ENCODE measurements at regions not wholly inside any gene's neighbourhood (a gene's known extent, or its start where the extent isn't known, plus 50 kb on each side); places are given as distances from the start of the nearest gene placed in this dataset.

DNA sequence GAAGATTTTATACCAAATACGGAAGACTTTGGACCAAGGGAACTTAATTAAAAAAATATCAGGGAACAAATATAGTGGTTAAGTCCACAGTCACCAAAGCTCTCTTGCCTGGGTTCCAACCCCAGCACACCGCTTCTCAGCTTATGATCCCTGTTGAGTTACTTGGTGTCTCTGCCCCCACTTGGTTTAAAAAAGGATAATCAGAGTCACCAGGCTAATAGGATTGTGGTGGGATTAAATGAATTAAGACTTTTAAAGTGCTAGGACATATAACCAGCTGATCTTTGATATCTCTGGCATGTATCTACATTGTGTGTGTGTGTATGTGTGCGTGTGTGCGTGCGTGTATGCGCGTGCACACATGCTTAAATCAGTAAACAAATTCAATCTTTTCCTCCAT is 474.7 kb upstream of the DAB1 start:
- no peaks in the 10 kb centered on the region for H3K36me3 ChIP-seq (ENCODE audit: insufficient read depth, low read length, poor library complexity, severe bottlenecking)
- H3K27me3 ChIP-seq (replicated peaks; ENCODE audit: insufficient read depth, low read depth, low read length, poor library complexity), result no peaks in the 10 kb centered on the region
- intact Hi-C loops (cut with micrococcal nuclease; ENCODE audit: unreplicated experiment), result no loop called here
- H3K27ac ChIP-seq (ENCODE audit: low read depth, low read length, poor library complexity, severe bottlenecking), result no peak overlapping the region
- no TSS peak for BruUV-seq (replicated peaks)
- ChIA-PET CTCF (no interaction called here), POLR2A (ENCODE audit: low non-redundant PET) (no interaction called here)
- peaks cover 21% of the 10 kb centered on the region for H3K4me1 ChIP-seq (ENCODE audit: insufficient read depth, low read length, poor library complexity, severe bottlenecking)
- H3K4me3 ChIP-seq (ENCODE audit: low read depth, low read length, poor library complexity, severe bottlenecking), result no peak overlapping the region
- DNase-seq (ENCODE audit: low spot score), result peak; percentile 47
- no peak for TF ChIP-seq EZH2 (IDR thresholded peaks at IDR 0.05; ENCODE audit: borderline replicate concordance, low read depth, low read length, poor library complexity, severe bottlenecking)
- no peaks in the 10 kb centered on the region for H3K9me3 ChIP-seq (ENCODE audit: low read depth, low read length, poor library complexity, severe bottlenecking)

DNA sequence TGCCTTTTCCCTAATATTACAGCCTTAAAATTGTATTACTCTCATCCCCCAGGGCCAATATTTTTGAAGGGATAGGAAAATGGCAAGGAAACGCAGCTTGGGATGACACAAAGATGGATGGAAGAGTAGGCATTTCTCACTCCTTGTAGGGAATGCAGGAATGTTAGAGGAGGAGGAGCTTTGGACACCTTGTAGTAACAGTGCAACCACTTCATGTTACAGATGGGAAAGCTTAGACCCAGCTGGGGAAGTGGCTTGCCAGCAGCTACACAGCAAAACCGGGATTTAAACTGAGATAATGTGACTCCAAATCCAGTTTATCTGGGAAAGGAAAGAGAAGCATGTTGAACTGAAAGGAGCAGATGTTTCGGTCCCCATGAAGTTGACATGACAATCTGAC is 473.7 kb upstream of the DAB1 start:
- H3K4me1 ChIP-seq (ENCODE audit: insufficient read depth, low read length, poor library complexity, severe bottlenecking), result peaks cover 21% of the 10 kb centered on the region
- no peak overlapping the region for H3K27ac ChIP-seq (ENCODE audit: low read depth, low read length, poor library complexity, severe bottlenecking)
- BruUV-seq (replicated peaks), result no TSS peak
- DNase-seq (ENCODE audit: low spot score), result no peak
- no peaks in the 10 kb centered on the region for H3K36me3 ChIP-seq (ENCODE audit: insufficient read depth, low read length, poor library complexity, severe bottlenecking)
- no peaks in the 10 kb centered on the region for H3K27me3 ChIP-seq (replicated peaks; ENCODE audit: insufficient read depth, low read depth, low read length, poor library complexity)
- no peaks in the 10 kb centered on the region for H3K9me3 ChIP-seq (ENCODE audit: low read depth, low read length, poor library complexity, severe bottlenecking)
- intact Hi-C loops (cut with micrococcal nuclease; ENCODE audit: unreplicated experiment), result no loop called here
- TF ChIP-seq, protein P1, sequence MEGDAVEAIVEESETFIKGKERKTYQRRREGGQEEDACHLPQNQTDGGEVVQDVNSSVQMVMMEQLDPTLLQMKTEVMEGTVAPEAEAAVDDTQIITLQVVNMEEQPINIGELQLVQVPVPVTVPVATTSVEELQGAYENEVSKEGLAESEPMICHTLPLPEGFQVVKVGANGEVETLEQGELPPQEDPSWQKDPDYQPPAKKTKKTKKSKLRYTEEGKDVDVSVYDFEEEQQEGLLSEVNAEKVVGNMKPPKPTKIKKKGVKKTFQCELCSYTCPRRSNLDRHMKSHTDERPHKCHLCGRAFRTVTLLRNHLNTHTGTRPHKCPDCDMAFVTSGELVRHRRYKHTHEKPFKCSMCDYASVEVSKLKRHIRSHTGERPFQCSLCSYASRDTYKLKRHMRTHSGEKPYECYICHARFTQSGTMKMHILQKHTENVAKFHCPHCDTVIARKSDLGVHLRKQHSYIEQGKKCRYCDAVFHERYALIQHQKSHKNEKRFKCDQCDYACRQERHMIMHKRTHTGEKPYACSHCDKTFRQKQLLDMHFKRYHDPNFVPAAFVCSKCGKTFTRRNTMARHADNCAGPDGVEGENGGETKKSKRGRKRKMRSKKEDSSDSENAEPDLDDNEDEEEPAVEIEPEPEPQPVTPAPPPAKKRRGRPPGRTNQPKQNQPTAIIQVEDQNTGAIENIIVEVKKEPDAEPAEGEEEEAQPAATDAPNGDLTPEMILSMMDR (conservative IDR thresholded peaks at IDR 0.05; ENCODE audit: low read depth, low read length), result no peak
- TF ChIP-seq EZH2 (IDR thresholded peaks at IDR 0.05; ENCODE audit: borderline replicate concordance, low read depth, low read length, poor library complexity, severe bottlenecking), result no peak
- H3K4me3 ChIP-seq (ENCODE audit: low read depth, low read length, poor library complexity, severe bottlenecking), result no peak overlapping the region
- ChIA-PET CTCF (no interaction called here), POLR2A (ENCODE audit: low non-redundant PET) (no interaction called here)

DNA sequence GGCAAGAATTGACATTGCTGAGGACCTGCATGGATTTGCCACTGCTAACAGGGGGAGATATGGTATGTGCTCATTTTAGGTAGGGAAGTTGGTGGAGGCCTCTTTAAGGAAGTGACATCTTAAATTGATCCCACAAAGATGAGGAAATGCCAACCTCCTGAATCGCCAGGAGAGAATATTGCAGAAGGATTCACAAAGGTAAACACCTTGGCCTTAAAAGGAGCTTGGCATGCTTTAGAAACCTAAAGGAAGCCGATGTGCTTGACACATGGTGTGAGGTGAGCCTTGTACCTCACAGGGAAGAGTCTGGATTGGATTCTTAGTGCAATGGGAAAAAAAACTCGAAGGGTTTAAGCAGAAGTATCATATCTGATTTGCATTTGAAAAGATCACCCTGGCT is 470.5 kb upstream of the DAB1 start:
- intact Hi-C loops (cut with micrococcal nuclease; ENCODE audit: unreplicated experiment), result no loop called here
- Histone ChIP-seq H3K9me3 (ENCODE audit: low read depth, low read length, poor library complexity, severe bottlenecking) (no peaks in the 10 kb centered on the region), H3K36me3 (ENCODE audit: insufficient read depth, low read length, poor library complexity, severe bottlenecking) (no peaks in the 10 kb centered on the region), H3K27me3 (replicated peaks; ENCODE audit: insufficient read depth, low read depth, low read length, poor library complexity) (no peaks in the 10 kb centered on the region), H3K4me3 (ENCODE audit: low read depth, low read length, poor library complexity, severe bottlenecking) (no peak overlapping the region), H3K27ac (ENCODE audit: low read depth, low read length, poor library complexity, severe bottlenecking) (no peak overlapping the region), H3K4me1 (ENCODE audit: insufficient read depth, low read length, poor library complexity, severe bottlenecking) (peaks cover 33% of the 10 kb centered on the region)
- POLR2A ChIA-PET (ENCODE audit: low non-redundant PET), result no interaction called here
- TF ChIP-seq EZH2 (IDR thresholded peaks at IDR 0.05; ENCODE audit: borderline replicate concordance, low read depth, low read length, poor library complexity, severe bottlenecking), result no peak
- TF ChIP-seq, protein P1 (conservative IDR thresholded peaks at IDR 0.05; ENCODE audit: low read depth, low read length), result no peak
- CTCF ChIA-PET, result interaction anchor here (0.6 kb wide), 1 partner anchor 13 kb away, joined by 4 read pairs; no protein-coding TSS in a partner anchor
- no TSS peak for BruUV-seq (replicated peaks)
- DNase-seq (ENCODE audit: low spot score), result no peak

DNA sequence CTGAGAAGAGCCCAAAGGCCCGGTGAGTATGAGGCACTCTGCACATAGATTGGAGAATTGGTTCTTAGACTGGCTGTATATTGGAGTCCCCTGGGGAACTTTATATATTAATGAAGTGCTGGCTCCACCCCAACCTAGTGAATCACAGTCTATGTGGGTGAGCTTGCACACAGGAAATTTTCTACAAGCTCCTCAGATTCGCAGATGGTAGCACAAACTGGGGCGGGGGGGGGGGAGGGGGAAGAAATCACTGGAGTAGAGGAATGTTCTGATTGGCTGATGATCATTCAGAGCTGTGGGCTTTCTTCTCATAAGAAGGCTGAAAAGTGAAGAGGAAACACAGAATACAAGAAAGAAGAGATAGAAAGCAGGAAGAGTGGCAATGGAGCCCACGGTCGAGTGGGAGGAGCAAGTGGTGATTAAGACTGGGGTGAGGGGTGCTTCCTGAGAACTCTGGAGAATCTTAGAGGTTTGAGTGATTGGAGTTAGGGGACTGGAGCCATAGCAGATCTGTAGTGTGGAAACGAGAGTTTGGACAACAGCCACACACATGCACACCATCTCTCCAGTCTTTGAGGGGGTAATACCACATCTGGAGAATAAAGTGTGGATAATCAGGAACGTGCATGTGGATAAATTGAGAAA is 465.9 kb upstream of the DAB1 start:
- Histone ChIP-seq H3K9me3 (ENCODE audit: low read depth, low read length, poor library complexity, severe bottlenecking) (no peaks in the 10 kb centered on the region), H3K4me3 (ENCODE audit: low read depth, low read length, poor library complexity, severe bottlenecking) (no peak overlapping the region), H3K36me3 (ENCODE audit: insufficient read depth, low read length, poor library complexity, severe bottlenecking) (no peaks in the 10 kb centered on the region), H3K27ac (ENCODE audit: low read depth, low read length, poor library complexity, severe bottlenecking) (peak overlapping the region; percentile 73), H3K4me1 (ENCODE audit: insufficient read depth, low read length, poor library complexity, severe bottlenecking) (peaks cover 39% of the 10 kb centered on the region), H3K27me3 (replicated peaks; ENCODE audit: insufficient read depth, low read depth, low read length, poor library complexity) (no peaks in the 10 kb centered on the region)
- intact Hi-C loops (cut with micrococcal nuclease; ENCODE audit: unreplicated experiment), result loop anchor here (5.0 kb wide), 1 partner anchor 182 kb away; no protein-coding TSS in a partner anchor
- peak; percentile 92 for DNase-seq (ENCODE audit: low spot score)
- BruUV-seq (replicated peaks), result no TSS peak
- no peak for TF ChIP-seq EZH2 (IDR thresholded peaks at IDR 0.05; ENCODE audit: borderline replicate concordance, low read depth, low read length, poor library complexity, severe bottlenecking)
- TF ChIP-seq, protein P1 (conservative IDR thresholded peaks at IDR 0.05; ENCODE audit: low read depth, low read length), result no peak
- ChIA-PET CTCF (no interaction called here), POLR2A (ENCODE audit: low non-redundant PET) (interaction anchor here (0.5 to 0.7 kb wide), 3 partner anchors 117 to 178 kb away, joined by 3 to 4 read pairs (median 4); no protein-coding TSS in a partner anchor)
